Ascending aorta (tissue), 2 donors: ENCODE measurements at regions not wholly inside any gene's neighbourhood (a gene's known extent, or its start where the extent isn't known, plus 50 kb on each side); places are given as distances from the start of the nearest gene placed in this dataset.
"Not testable (repeated sequence)": the region's sequence is repeated elsewhere in the genome, so short reads cannot be mapped to it uniquely, and the experiment has no call there.

Experiments
- DNase-seq, 2 donors: peaks; one replicate each; pipeline ENCODE4 v3.0.0-alpha.2; 2019; ENCODE audit warnings: low spot score in 2 of 2
- H3K27ac ChIP-seq, 2 donors: fragments of 200-600 bp; sonication (generic); one replicate each; pipeline ENCODE4 v1.5.1; 2016 to 2017; ENCODE audit warnings: mild to moderate bottlenecking in 1 of 2
- H3K27me3 ChIP-seq: fragments of 200-600 bp; sonication (generic); one replicate; pipeline ENCODE4 v1.5.1; 2017
- H3K36me3 ChIP-seq, 2 donors: fragments of 200-600 bp; sonication (generic); one replicate each; pipeline ENCODE4 v1.5.1; 2016
- H3K4me1 ChIP-seq, 2 donors: fragments of 200-600 bp; sonication (generic); one replicate each; pipeline ENCODE4 v1.5.1; 2016 to 2017; ENCODE audit warnings: mild to moderate bottlenecking in 1 of 2
- H3K4me3 ChIP-seq, 2 donors: fragments of 200-600 bp; sonication (generic); one replicate each; pipeline ENCODE4 v1.5.1; 2016 to 2017; ENCODE audit warnings: mild to moderate bottlenecking in 1 of 2
- H3K9me3 ChIP-seq, 2 donors: fragments of 200-600 bp; sonication (generic); one replicate each; pipeline ENCODE4 v1.5.1; 2016
- intact Hi-C: fragments of 100-400 bp; cut with DNase I; formaldehyde crosslinking; loops from one replicate; pipeline ENCODE4 v1.15.1; 2023
- TF ChIP-seq, protein P1 (sequence below), 3 experiments: fragments of 200-600 bp in 2 of 3; fragments of 450-650 bp in 1 of 3; sonication (generic) in 2 of 3; IDR thresholded peaks; one replicate each; pipeline ENCODE4 v1.5.1; 2016 to 2019; ENCODE audit warnings: antibody characterized with exemption in 3 of 3, mild to moderate bottlenecking in 1 of 3, moderate library complexity in 1 of 3

DNA sequence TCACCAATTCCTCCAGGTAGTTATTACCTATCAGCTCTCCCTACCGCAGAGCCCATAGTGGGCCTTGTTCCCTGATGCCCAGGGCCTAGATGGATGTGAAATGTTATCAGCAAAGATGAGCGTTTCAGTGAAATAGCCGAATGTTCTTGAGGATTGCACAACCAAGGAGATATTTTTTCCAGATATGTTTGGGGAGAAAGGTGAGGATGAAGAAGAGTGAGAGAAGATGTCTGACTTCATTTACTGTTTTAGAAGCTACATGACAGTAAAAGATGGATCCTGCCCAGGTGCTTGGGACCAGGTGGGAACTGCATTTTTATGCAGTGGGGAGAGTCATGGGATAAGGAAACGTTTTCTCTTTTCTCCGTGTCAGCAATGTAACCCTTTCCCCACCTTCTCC is 231.7 kb upstream of the C1orf174 start:
- DNase-seq, result no peak
- intact Hi-C loops, result no loop called here
- TF ChIP-seq, protein P1, sequence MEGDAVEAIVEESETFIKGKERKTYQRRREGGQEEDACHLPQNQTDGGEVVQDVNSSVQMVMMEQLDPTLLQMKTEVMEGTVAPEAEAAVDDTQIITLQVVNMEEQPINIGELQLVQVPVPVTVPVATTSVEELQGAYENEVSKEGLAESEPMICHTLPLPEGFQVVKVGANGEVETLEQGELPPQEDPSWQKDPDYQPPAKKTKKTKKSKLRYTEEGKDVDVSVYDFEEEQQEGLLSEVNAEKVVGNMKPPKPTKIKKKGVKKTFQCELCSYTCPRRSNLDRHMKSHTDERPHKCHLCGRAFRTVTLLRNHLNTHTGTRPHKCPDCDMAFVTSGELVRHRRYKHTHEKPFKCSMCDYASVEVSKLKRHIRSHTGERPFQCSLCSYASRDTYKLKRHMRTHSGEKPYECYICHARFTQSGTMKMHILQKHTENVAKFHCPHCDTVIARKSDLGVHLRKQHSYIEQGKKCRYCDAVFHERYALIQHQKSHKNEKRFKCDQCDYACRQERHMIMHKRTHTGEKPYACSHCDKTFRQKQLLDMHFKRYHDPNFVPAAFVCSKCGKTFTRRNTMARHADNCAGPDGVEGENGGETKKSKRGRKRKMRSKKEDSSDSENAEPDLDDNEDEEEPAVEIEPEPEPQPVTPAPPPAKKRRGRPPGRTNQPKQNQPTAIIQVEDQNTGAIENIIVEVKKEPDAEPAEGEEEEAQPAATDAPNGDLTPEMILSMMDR (IDR thresholded peaks at IDR 0.05), result no peak

DNA sequence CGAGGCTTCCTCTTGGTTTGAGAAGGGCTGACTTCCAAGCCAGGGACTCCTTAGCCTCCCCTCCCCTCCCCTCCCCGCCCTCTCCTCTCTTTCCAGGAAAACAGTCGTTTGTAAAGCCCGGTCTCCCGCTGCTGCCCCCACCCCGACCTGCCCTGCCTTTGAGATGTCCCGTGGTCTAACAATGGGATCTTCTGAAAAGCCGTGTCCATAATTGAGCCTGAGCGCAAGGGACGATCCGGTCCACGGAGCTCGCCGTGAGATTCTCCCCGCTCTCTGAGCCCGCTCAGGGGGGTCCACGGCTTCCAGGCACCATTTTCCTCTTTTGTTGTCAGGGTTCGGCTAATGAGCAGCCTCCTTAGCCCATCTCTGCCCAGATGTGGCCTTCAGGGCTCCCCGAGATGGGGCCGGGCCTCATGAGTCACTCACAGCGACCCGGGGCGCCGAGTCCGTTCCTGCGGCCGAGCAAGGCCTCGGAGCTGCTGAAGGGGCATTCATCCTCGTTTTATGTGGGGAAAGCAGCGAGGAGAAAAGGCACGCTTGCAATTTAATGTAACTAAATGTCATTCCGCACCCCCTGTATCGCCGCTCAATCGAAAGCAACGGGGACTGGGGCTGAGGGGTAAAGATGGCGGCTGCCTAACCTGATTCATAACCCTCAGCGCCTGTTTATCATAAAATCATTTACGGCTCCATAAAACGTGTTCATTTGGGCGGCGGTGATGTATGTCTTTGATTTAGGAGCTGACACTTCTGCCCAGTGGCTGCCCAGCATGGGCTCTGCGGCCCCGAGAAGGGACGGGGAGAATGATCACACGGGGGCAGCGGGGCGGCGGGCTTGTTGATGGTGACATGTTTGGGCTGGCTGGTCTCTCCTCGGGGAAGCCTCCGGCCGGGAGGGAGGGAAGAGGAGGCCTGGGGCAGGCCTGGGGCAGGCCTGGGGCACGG is 232.6 kb upstream of the C1orf174 start:
- Histone ChIP-seq H3K27me3 (no peaks in the 10 kb centered on the region), H3K27ac (no peak overlapping the region), H3K4me1 (no peaks in the 10 kb centered on the region), H3K36me3 (no peaks in the 10 kb centered on the region), H3K4me3 (no peak overlapping the region), H3K9me3 (no peaks in the 10 kb centered on the region)
- intact Hi-C loops, result no loop called here
- DNase-seq, result no peak
- TF ChIP-seq, protein P1 (IDR thresholded peaks at IDR 0.05), result no peak

More for the DNA sequence above, 231.7 kb upstream of the C1orf174 start:
- Histone ChIP-seq H3K27ac (no peak overlapping the region), H3K36me3 (no peaks in the 10 kb centered on the region), H3K4me1 (no peaks in the 10 kb centered on the region), H3K4me3 (no peak overlapping the region), H3K27me3 (no peaks in the 10 kb centered on the region), H3K9me3 (no peaks in the 10 kb centered on the region)

- H3K36me3 ChIP-seq, result no peaks in the 10 kb centered on the region
- no peak overlapping the region for H3K27ac ChIP-seq
- TF ChIP-seq, protein P1 (IDR thresholded peaks at IDR 0.05), result no peak
- intact Hi-C loops, result no loop called here
- H3K27me3 ChIP-seq, result no peaks in the 10 kb centered on the region
- no peak for DNase-seq
- no peaks in the 10 kb centered on the region for H3K9me3 ChIP-seq
- H3K4me1 ChIP-seq, result no peaks in the 10 kb centered on the region
- no peak overlapping the region for H3K4me3 ChIP-seq
Measured at GRCh38 chr1:4133297-4133938, 233.3 kb upstream of the C1orf174 start.

GRCh38 chr1:4133939-4134321 is 233.9 kb upstream of the C1orf174 start:
- Histone ChIP-seq H3K4me3 (no peak overlapping the region), H3K36me3 (no peaks in the 10 kb centered on the region), H3K27ac (no peak overlapping the region), H3K27me3 (no peaks in the 10 kb centered on the region), H3K4me1 (no peaks in the 10 kb centered on the region), H3K9me3 (no peaks in the 10 kb centered on the region)
- TF ChIP-seq, protein P1 (IDR thresholded peaks at IDR 0.05), result no peak
- intact Hi-C loops, result no loop called here
- DNase-seq, result no peak

DNA sequence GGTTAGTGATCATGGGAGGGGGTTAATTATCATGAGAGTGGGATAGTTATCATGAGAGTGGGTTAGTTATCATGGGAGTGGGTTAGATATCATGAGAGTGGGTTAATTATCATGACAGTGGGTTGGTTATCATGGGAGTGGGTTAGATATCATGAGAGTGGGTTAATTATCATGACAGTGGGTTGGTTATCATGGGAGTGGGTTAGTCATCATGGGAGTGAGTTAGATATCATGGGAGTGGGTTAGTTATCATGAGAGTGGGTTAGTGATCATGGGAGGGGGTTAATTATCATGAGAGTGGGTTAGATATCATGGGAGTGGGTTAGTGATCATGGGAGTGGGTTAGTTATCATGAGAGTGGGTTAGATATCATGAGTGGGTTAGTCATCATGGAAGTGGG is 235.8 kb upstream of the C1orf174 start:
- H3K27me3 ChIP-seq, H3K27ac ChIP-seq, DNase-seq, intact Hi-C loops, H3K4me3 ChIP-seq, H3K9me3 ChIP-seq, H3K36me3 ChIP-seq, H3K4me1 ChIP-seq: not testable (repeated sequence)
